ENCODE measurements at regions not wholly inside any gene's neighbourhood (a gene's known extent, or its start where the extent isn't known, plus 50 kb on each side); places are given as distances from the start of the nearest gene placed in this dataset.

DNA sequence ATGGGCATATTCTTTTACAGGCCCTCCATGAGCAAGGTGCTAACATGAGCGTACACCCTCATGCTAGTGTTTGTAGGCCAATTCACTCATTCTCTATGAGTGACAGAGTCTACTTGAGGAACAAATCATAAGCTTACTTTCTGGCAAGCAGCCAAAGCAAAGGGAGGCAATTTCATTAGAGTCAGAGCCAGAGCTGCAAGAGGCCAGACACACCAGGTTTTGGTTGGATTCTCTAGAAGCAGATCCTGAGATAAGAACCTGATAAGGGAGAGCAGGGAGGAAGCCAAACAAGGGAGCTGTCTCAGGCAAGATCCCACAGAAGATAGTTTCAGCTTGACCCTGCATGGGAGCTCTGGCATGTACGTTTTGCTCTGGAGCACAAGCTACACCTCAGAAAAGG, 214.1 kb upstream of the CTNNB1 start:
- intact Hi-C loops (cut with micrococcal nuclease) = no loop called here
- H3K27ac ChIP-seq (ENCODE audit: low read depth, low read length) = no peak overlapping the region
- ChIA-PET POLR2A (no interaction called here), CTCF (no interaction called here)
- no peak overlapping the region for H3K4me3 ChIP-seq (ENCODE audit: low read length)
- H3K36me3 ChIP-seq (ENCODE audit: control insufficient read depth in 2 of 3, insufficient read depth in 3 of 3, low read length in 3 of 3) = no peaks in the 10 kb centered on the region
- peaks cover 0 to 4% (median 0%) of the 10 kb centered on the region in 5 donors for H3K36me3 Mint-ChIP-seq
- H3K27ac Mint-ChIP-seq = no peak overlapping the region
- H3K27me3 ChIP-seq (ENCODE audit: control insufficient read depth in 2 of 2, insufficient read depth in 2 of 2, low read length in 2 of 2) = no peaks in the 10 kb centered on the region
- H3K9me3 Mint-ChIP-seq = peaks cover 0 to 5% (median 0%) of the 10 kb centered on the region in 11 donors
- peaks cover 15 to 43% (median 34%) of the 10 kb centered on the region in 5 donors for H3K27me3 Mint-ChIP-seq
- H3K4me1 Mint-ChIP-seq = peaks cover 0 to 11% (median 9%) of the 10 kb centered on the region in 7 donors
- no peaks in the 10 kb centered on the region for H3K4me1 ChIP-seq (ENCODE audit: control insufficient read depth in 2 of 2, insufficient read depth in 2 of 2, low read length in 2 of 2)
- no peak overlapping the region for H3K4me3 Mint-ChIP-seq
- ATAC-seq = no peak
- no peak for DNase-seq
- H3K9me3 ChIP-seq (ENCODE audit: control insufficient read depth in 2 of 3, low read length in 3 of 3) = no peaks in the 10 kb centered on the region

- H3K27ac Mint-ChIP-seq = no peak overlapping the region
- Histone ChIP-seq H3K4me3 (ENCODE audit: low read length) (no peak overlapping the region), H3K27me3 (ENCODE audit: control insufficient read depth in 2 of 2, insufficient read depth in 2 of 2, low read length in 2 of 2) (no peaks in the 10 kb centered on the region), H3K4me1 (ENCODE audit: control insufficient read depth in 2 of 2, insufficient read depth in 2 of 2, low read length in 2 of 2) (no peaks in the 10 kb centered on the region), H3K36me3 (ENCODE audit: control insufficient read depth in 2 of 3, insufficient read depth in 3 of 3, low read length in 3 of 3) (no peaks in the 10 kb centered on the region), H3K27ac (ENCODE audit: low read depth, low read length) (no peak overlapping the region), H3K9me3 (ENCODE audit: control insufficient read depth in 2 of 3, low read length in 3 of 3) (no peaks in the 10 kb centered on the region)
- POLR2A ChIA-PET = no interaction called here
- intact Hi-C loops (cut with micrococcal nuclease) = no loop called here
- CTCF ChIA-PET = no interaction called here
- no peak overlapping the region for H3K4me3 Mint-ChIP-seq
- peaks cover 0 to 3% (median 0%) of the 10 kb centered on the region in 11 donors for H3K9me3 Mint-ChIP-seq
- peaks cover 0 to 4% (median 0%) of the 10 kb centered on the region in 5 donors for H3K36me3 Mint-ChIP-seq
- no peak for ATAC-seq
- H3K27me3 Mint-ChIP-seq = peaks cover 8 to 30% (median 25%) of the 10 kb centered on the region in 5 donors
- DNase-seq = no peak
- H3K4me1 Mint-ChIP-seq = no peaks in the 10 kb centered on the region
Measured at GRCh38 chr3:40988468-40988867, 210.8 kb upstream of the CTNNB1 start.

DNA sequence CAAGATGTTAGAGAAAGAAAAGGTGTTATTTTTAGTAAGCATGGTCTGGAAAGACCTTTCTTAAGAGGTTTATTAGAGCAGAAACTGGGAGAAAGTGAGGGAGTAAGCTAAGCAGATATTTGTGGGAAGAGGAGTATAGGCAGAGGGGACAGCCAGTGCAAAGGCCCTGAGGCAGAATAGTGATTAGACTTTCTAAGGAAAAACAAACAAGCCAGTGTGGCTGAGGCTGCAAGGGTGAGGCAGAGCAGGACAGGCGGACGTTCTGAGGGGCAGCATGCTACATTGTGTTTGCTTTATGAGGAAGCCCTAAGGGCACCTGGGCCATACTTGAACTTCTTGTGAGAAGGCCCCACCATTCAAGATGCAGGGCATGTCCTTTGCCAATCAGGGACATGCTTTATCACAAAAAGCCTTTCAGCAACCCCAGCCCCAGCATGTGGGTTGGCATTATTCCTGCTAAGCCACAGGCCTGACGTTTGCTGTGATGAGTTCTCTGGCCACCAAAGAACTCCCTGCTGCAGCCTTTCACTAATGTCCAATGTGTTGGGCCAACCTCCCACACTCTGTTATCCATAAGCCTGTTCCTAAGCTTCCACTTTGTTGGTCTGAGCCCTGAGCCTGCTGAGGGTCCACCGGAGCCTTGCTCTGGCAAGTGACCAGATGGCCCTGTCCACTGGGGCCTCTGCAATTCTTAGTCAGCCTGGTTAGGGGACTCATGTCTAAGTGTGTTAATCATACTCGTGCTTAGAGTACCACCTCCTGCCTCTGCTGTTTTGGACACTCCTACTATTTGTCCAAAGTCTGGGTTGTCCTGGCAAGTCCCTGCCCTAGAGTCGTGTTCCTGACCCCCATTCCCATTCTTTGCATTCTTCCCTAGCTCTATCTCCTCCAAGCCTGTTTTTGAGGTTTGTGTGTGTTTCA, 209.9 kb upstream of the CTNNB1 start:
- ChIA-PET POLR2A (no interaction called here), CTCF (no interaction called here)
- peaks cover 0 to 3% (median 0%) of the 10 kb centered on the region in 11 donors for H3K9me3 Mint-ChIP-seq
- ATAC-seq (no peak), DNase-seq (no peak)
- Histone ChIP-seq H3K4me3 (ENCODE audit: low read length) (no peak overlapping the region), H3K4me1 (ENCODE audit: control insufficient read depth in 2 of 2, insufficient read depth in 2 of 2, low read length in 2 of 2) (no peaks in the 10 kb centered on the region), H3K9me3 (ENCODE audit: control insufficient read depth in 2 of 3, low read length in 3 of 3) (no peaks in the 10 kb centered on the region), H3K27me3 (ENCODE audit: control insufficient read depth in 2 of 2, insufficient read depth in 2 of 2, low read length in 2 of 2) (no peaks in the 10 kb centered on the region), H3K27ac (ENCODE audit: low read depth, low read length) (no peak overlapping the region), H3K36me3 (ENCODE audit: control insufficient read depth in 2 of 3, insufficient read depth in 3 of 3, low read length in 3 of 3) (no peaks in the 10 kb centered on the region)
- H3K27me3 Mint-ChIP-seq = peaks cover 3 to 24% (median 19%) of the 10 kb centered on the region in 5 donors
- no peak overlapping the region for H3K4me3 Mint-ChIP-seq
- H3K27ac Mint-ChIP-seq = no peak overlapping the region
- no peaks in the 10 kb centered on the region for H3K4me1 Mint-ChIP-seq
- peaks cover 0 to 4% (median 0%) of the 10 kb centered on the region in 5 donors for H3K36me3 Mint-ChIP-seq
- intact Hi-C loops (cut with micrococcal nuclease) = no loop called here

DNA sequence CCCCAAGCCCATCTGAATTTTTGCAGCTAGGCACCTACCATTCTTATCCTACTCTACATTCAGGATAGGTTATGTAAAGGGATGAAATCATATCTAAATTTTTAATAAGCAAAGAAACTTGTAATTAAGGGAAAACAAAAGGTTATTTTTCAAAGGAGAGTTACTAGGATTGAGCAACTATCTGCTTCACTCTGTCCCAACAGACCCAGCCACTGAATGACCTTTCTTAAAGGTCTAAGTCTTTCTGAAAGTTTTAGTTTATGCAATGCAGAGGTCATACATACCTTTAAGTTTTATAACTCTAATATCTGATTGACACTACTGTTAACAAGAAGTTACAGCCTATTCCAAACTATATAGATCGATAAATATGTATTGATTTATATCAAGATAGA, 209.2 kb upstream of the CTNNB1 start:
- H3K27me3 ChIP-seq (ENCODE audit: control insufficient read depth in 2 of 2, insufficient read depth in 2 of 2, low read length in 2 of 2) = no peaks in the 10 kb centered on the region
- peaks cover 0 to 3% (median 0%) of the 10 kb centered on the region in 11 donors for H3K9me3 Mint-ChIP-seq
- no peak overlapping the region for H3K4me3 Mint-ChIP-seq
- intact Hi-C loops (cut with micrococcal nuclease) = no loop called here
- no peak for ATAC-seq
- H3K9me3 ChIP-seq (ENCODE audit: control insufficient read depth in 2 of 3, low read length in 3 of 3) = no peaks in the 10 kb centered on the region
- no peaks in the 10 kb centered on the region for H3K4me1 ChIP-seq (ENCODE audit: control insufficient read depth in 2 of 2, insufficient read depth in 2 of 2, low read length in 2 of 2)
- H3K27ac Mint-ChIP-seq = no peak overlapping the region
- DNase-seq = no peak
- ChIA-PET CTCF (no interaction called here), POLR2A (no interaction called here)
- H3K4me1 Mint-ChIP-seq = no peaks in the 10 kb centered on the region
- peaks cover 0 to 4% (median 0%) of the 10 kb centered on the region in 5 donors for H3K36me3 Mint-ChIP-seq
- no peak overlapping the region for H3K4me3 ChIP-seq (ENCODE audit: low read length)
- H3K36me3 ChIP-seq (ENCODE audit: control insufficient read depth in 2 of 3, insufficient read depth in 3 of 3, low read length in 3 of 3) = no peaks in the 10 kb centered on the region
- H3K27me3 Mint-ChIP-seq = peaks cover 0 to 23% (median 15%) of the 10 kb centered on the region in 5 donors
- H3K27ac ChIP-seq (ENCODE audit: low read depth, low read length) = no peak overlapping the region

GRCh38 chr3:40992023-40992422, 207.3 kb upstream of the CTNNB1 start:
- intact Hi-C loops (cut with micrococcal nuclease) = no loop called here
- Histone ChIP-seq H3K27me3 (ENCODE audit: control insufficient read depth in 2 of 2, insufficient read depth in 2 of 2, low read length in 2 of 2) (no peaks in the 10 kb centered on the region), H3K9me3 (ENCODE audit: control insufficient read depth in 2 of 3, low read length in 3 of 3) (no peaks in the 10 kb centered on the region), H3K27ac (ENCODE audit: low read depth, low read length) (no peak overlapping the region), H3K4me3 (ENCODE audit: low read length) (no peak overlapping the region), H3K4me1 (ENCODE audit: control insufficient read depth in 2 of 2, insufficient read depth in 2 of 2, low read length in 2 of 2) (no peaks in the 10 kb centered on the region), H3K36me3 (ENCODE audit: control insufficient read depth in 2 of 3, insufficient read depth in 3 of 3, low read length in 3 of 3) (no peaks in the 10 kb centered on the region)
- no peak overlapping the region for H3K4me3 Mint-ChIP-seq
- peaks cover 0 to 4% (median 0%) of the 10 kb centered on the region in 5 donors for H3K36me3 Mint-ChIP-seq
- H3K4me1 Mint-ChIP-seq = no peaks in the 10 kb centered on the region
- ChIA-PET POLR2A (no interaction called here), CTCF (no interaction called here)
- H3K27me3 Mint-ChIP-seq = peaks cover 0 to 16% (median 12%) of the 10 kb centered on the region in 5 donors
- DNase-seq (no peak), ATAC-seq (no peak)
- H3K9me3 Mint-ChIP-seq = peaks cover 0 to 3% (median 0%) of the 10 kb centered on the region in 11 donors
- no peak overlapping the region for H3K27ac Mint-ChIP-seq

GRCh38 chr3:40994611-40995010, 204.7 kb upstream of the CTNNB1 start:
- CTCF ChIA-PET = no interaction called here
- no peaks in the 10 kb centered on the region for H3K4me1 Mint-ChIP-seq

GRCh38 chr3:40995271-40995670, 204.0 kb upstream of the CTNNB1 start:
- peaks cover 0 to 2% (median 0%) of the 10 kb centered on the region in 7 donors for H3K4me1 Mint-ChIP-seq

More at GRCh38 chr3:40994611-40995010, 204.7 kb upstream of the CTNNB1 start:
- POLR2A ChIA-PET = no interaction called here
- intact Hi-C loops (cut with micrococcal nuclease) = no loop called here
- Mint-ChIP-seq H3K27ac (no peak overlapping the region), H3K4me3 (no peak overlapping the region), H3K36me3 (no peaks in the 10 kb centered on the region), H3K9me3 (no peaks in the 10 kb centered on the region), H3K27me3 (peaks cover 0 to 2% (median 0%) of the 10 kb centered on the region in 5 donors)
- Histone ChIP-seq H3K36me3 (ENCODE audit: control insufficient read depth in 2 of 3, insufficient read depth in 3 of 3, low read length in 3 of 3) (no peaks in the 10 kb centered on the region), H3K4me1 (ENCODE audit: control insufficient read depth in 2 of 2, insufficient read depth in 2 of 2, low read length in 2 of 2) (no peaks in the 10 kb centered on the region), H3K9me3 (ENCODE audit: control insufficient read depth in 2 of 3, low read length in 3 of 3) (no peaks in the 10 kb centered on the region), H3K27me3 (ENCODE audit: control insufficient read depth in 2 of 2, insufficient read depth in 2 of 2, low read length in 2 of 2) (no peaks in the 10 kb centered on the region), H3K27ac (ENCODE audit: low read depth, low read length) (no peak overlapping the region), H3K4me3 (ENCODE audit: low read length) (no peak overlapping the region)
- ATAC-seq (no peak), DNase-seq (no peak)

More at GRCh38 chr3:40995271-40995670, 204.0 kb upstream of the CTNNB1 start:
- Mint-ChIP-seq H3K4me3 (no peak overlapping the region), H3K27me3 (peaks cover 0 to 2% (median 0%) of the 10 kb centered on the region in 5 donors), H3K9me3 (no peaks in the 10 kb centered on the region), H3K27ac (no peak overlapping the region), H3K36me3 (no peaks in the 10 kb centered on the region)
- Histone ChIP-seq H3K27me3 (ENCODE audit: control insufficient read depth in 2 of 2, insufficient read depth in 2 of 2, low read length in 2 of 2) (no peaks in the 10 kb centered on the region), H3K4me3 (ENCODE audit: low read length) (no peak overlapping the region), H3K27ac (ENCODE audit: low read depth, low read length) (no peak overlapping the region), H3K36me3 (ENCODE audit: control insufficient read depth in 2 of 3, insufficient read depth in 3 of 3, low read length in 3 of 3) (no peaks in the 10 kb centered on the region), H3K4me1 (ENCODE audit: control insufficient read depth in 2 of 2, insufficient read depth in 2 of 2, low read length in 2 of 2) (no peaks in the 10 kb centered on the region), H3K9me3 (ENCODE audit: control insufficient read depth in 2 of 3, low read length in 3 of 3) (no peaks in the 10 kb centered on the region)
- no peak for ATAC-seq
- POLR2A ChIA-PET = no interaction called here
- intact Hi-C loops (cut with micrococcal nuclease) = no loop called here
- DNase-seq = no peak
- CTCF ChIA-PET = interaction anchor here (0.7 kb wide), 1 partner anchor 844 kb away, joined by 3 read pairs; no protein-coding TSS in a partner anchor
